GM23338 (cell line): ENCODE measurements at regions not wholly inside any gene's neighbourhood (a gene's known extent, or its start where the extent isn't known, plus 50 kb on each side); places are given as distances from the start of the nearest gene placed in this dataset.

Source experiments
- ATAC-seq: fragments of 200-7000 bp; cut with Tn5 transposase; 3 replicates; pipeline ENCODE4 v1.9.1; 2020
- DNase-seq: peaks from one replicate; pipeline ENCODE4 v3.0.0-alpha.2; 2015; ENCODE audit warnings: low spot score
- H2AFZ ChIP-seq: fragments of 200-600 bp; sonication (generic); 2 replicates; pipeline ENCODE4 v1.8.0; 2016; ENCODE audit warnings: antibody characterized with exemption, mild to moderate bottlenecking, moderate library complexity
- H3F3A ChIP-seq: fragments of 200-600 bp; sonication (generic); replicated peaks from 2 replicates; pipeline ENCODE4 v1.8.0; 2017; ENCODE audit warnings: antibody characterized with exemption, mixed run types, low read depth
- H3K27ac ChIP-seq: fragments of 200-600 bp; sonication (generic); 2 replicates; pipeline ENCODE4 v1.6.1; 2016; ENCODE audit warnings: low read depth
- H3K27me3 ChIP-seq: fragments of 200-600 bp; sonication (generic); 2 replicates; pipeline ENCODE4 v1.8.0; 2016; ENCODE audit warnings: mild to moderate bottlenecking, mixed run types, moderate library complexity; ENCODE audit not compliant: insufficient read depth
- H3K36me3 ChIP-seq: fragments of 200-600 bp; sonication (generic); 2 replicates; pipeline ENCODE4 v1.8.0; 2016; ENCODE audit warnings: mild to moderate bottlenecking; ENCODE audit not compliant: insufficient read depth
- H3K4me1 ChIP-seq: fragments of 200-600 bp; sonication (generic); 2 replicates; pipeline ENCODE4 v1.8.0; 2016; ENCODE audit warnings: mild to moderate bottlenecking, moderate library complexity; ENCODE audit not compliant: insufficient read depth
- H3K4me2 ChIP-seq: fragments of 200-600 bp; sonication (generic); 2 replicates; pipeline ENCODE4 v1.7.1; 2017; ENCODE audit warnings: mixed run types
- H3K4me3 ChIP-seq: fragments of 200-600 bp; sonication (generic); 2 replicates; pipeline ENCODE4 v1.6.1; 2016; ENCODE audit warnings: mixed run types
- H3K79me2 ChIP-seq: fragments of 200-600 bp; sonication (generic); replicated peaks from 2 replicates; pipeline ENCODE4 v1.8.0; 2017; ENCODE audit warnings: mild to moderate bottlenecking; ENCODE audit not compliant: insufficient read depth
- H3K9me2 ChIP-seq: fragments of 200-600 bp; sonication (generic); 2 replicates; pipeline ENCODE4 v1.8.0; 2017; ENCODE audit not compliant: insufficient read depth
- H4K20me1 ChIP-seq: fragments of 200-600 bp; sonication (generic); replicated peaks from 2 replicates; pipeline ENCODE4 v1.8.0; 2017; ENCODE audit warnings: mild to moderate bottlenecking; ENCODE audit not compliant: insufficient read depth
- H3K27ac Mint-ChIP-seq: 2 replicates; pipeline ENCODE4 v1.8.0; 2020; ENCODE audit warnings: inconsistent platforms, mild to moderate bottlenecking, moderate library complexity, mixed read lengths
- H3K27me3 Mint-ChIP-seq: 3 replicates; pipeline ENCODE4 v1.8.0; 2022; ENCODE audit warnings: low read depth, mild to moderate bottlenecking, moderate library complexity, mixed read lengths, inconsistent platforms; ENCODE audit not compliant: insufficient read depth, poor library complexity
- H3K36me3 Mint-ChIP-seq: 3 replicates; pipeline ENCODE4 v1.8.0; 2021; ENCODE audit warnings: low read depth, mild to moderate bottlenecking, inconsistent platforms, moderate library complexity, mixed read lengths
- H3K4me1 Mint-ChIP-seq: 3 replicates; pipeline ENCODE4 v1.8.0; 2020; ENCODE audit warnings: mild to moderate bottlenecking, inconsistent platforms, mixed read lengths
- H3K4me3 Mint-ChIP-seq: 3 replicates; pipeline ENCODE4 v1.8.0; 2021; ENCODE audit warnings: moderate library complexity, mild to moderate bottlenecking, inconsistent platforms, mixed read lengths
- H3K9me3 Mint-ChIP-seq: 3 replicates; pipeline ENCODE4 v1.8.0; 2020; ENCODE audit warnings: moderate library complexity, mild to moderate bottlenecking, inconsistent platforms, mixed read lengths
- CREB1 ChIP-seq: fragments of 250-450 bp; sonication (Bioruptor Pico); IDR thresholded peaks from 2 replicates; pipeline ENCODE4 v1.5.0; 2020; ENCODE audit warnings: low read depth, mild to moderate bottlenecking, moderate library complexity
- EZH2phosphoT487 ChIP-seq: fragments of 200-600 bp; sonication (generic); IDR thresholded peaks from one replicate; pipeline ENCODE4 v1.8.1; 2018; ENCODE audit warnings: antibody characterized with exemption; ENCODE audit not compliant: unreplicated experiment
- JUNB ChIP-seq: IDR thresholded peaks from one replicate; pipeline ENCODE4 v1.6.1; 2016; ENCODE audit warnings: antibody characterized with exemption; ENCODE audit not compliant: unreplicated experiment
- NANOG ChIP-seq: IDR thresholded peaks from 2 replicates; pipeline ENCODE4 v1.6.1; 2016; ENCODE audit warnings: antibody characterized with exemption, borderline replicate concordance
- POLR2AphosphoS5 ChIP-seq: IDR thresholded peaks from 2 replicates; pipeline ENCODE4 v1.6.1; 2016; ENCODE audit warnings: antibody characterized with exemption, low read depth
- REST ChIP-seq: IDR thresholded peaks from one replicate; pipeline ENCODE4 v1.6.1; 2018; ENCODE audit warnings: antibody characterized with exemption; ENCODE audit not compliant: unreplicated experiment
- STAT1 ChIP-seq: IDR thresholded peaks from one replicate; pipeline ENCODE4 v1.6.1; 2016; ENCODE audit warnings: antibody characterized with exemption; ENCODE audit not compliant: unreplicated experiment
- ZNF114 ChIP-seq: fragments of 250-450 bp; sonication (Bioruptor Pico); IDR thresholded peaks from 2 replicates; pipeline ENCODE4 v1.5.0; 2020; ENCODE audit warnings: mild to moderate bottlenecking, moderate library complexity
- ZNF331 ChIP-seq: fragments of 250-450 bp; sonication (Bioruptor Pico); IDR thresholded peaks from 2 replicates; pipeline ENCODE4 v1.5.0; 2020; ENCODE audit warnings: low read depth, mild to moderate bottlenecking, moderate library complexity
- TF ChIP-seq, protein P1 (sequence below), 2 experiments: fragments of 200-600 bp in 1 of 2; sonication (generic) in 1 of 2; conservative IDR thresholded peaks; 2 replicates each; pipeline versions ENCODE4 v1.5.1 to v1.6.1; 2016 to 2017; ENCODE audit warnings: antibody characterized with exemption in 2 of 2, low read depth in 2 of 2, mild to moderate bottlenecking in 2 of 2, moderate library complexity in 1 of 2
- TF ChIP-seq, protein P2 (sequence below): IDR thresholded peaks from 2 replicates; pipeline ENCODE4 v1.6.1; 2016; ENCODE audit warnings: antibody characterized with exemption

GRCh38 chrX:39758791-39759525, 338.8 kb downstream of the BCOR start:
- TF ChIP-seq ZNF331: no peak
- TF ChIP-seq, protein P1, sequence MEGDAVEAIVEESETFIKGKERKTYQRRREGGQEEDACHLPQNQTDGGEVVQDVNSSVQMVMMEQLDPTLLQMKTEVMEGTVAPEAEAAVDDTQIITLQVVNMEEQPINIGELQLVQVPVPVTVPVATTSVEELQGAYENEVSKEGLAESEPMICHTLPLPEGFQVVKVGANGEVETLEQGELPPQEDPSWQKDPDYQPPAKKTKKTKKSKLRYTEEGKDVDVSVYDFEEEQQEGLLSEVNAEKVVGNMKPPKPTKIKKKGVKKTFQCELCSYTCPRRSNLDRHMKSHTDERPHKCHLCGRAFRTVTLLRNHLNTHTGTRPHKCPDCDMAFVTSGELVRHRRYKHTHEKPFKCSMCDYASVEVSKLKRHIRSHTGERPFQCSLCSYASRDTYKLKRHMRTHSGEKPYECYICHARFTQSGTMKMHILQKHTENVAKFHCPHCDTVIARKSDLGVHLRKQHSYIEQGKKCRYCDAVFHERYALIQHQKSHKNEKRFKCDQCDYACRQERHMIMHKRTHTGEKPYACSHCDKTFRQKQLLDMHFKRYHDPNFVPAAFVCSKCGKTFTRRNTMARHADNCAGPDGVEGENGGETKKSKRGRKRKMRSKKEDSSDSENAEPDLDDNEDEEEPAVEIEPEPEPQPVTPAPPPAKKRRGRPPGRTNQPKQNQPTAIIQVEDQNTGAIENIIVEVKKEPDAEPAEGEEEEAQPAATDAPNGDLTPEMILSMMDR (conservative IDR thresholded peaks at IDR 0.05; ENCODE audit: low read depth in 2 of 2): no peak
- TF ChIP-seq ZNF114 (CRISPR knock-in tag): no peak
- no peak for TF ChIP-seq STAT1
- TF ChIP-seq CREB1: no peak
- TF ChIP-seq, protein P2, sequence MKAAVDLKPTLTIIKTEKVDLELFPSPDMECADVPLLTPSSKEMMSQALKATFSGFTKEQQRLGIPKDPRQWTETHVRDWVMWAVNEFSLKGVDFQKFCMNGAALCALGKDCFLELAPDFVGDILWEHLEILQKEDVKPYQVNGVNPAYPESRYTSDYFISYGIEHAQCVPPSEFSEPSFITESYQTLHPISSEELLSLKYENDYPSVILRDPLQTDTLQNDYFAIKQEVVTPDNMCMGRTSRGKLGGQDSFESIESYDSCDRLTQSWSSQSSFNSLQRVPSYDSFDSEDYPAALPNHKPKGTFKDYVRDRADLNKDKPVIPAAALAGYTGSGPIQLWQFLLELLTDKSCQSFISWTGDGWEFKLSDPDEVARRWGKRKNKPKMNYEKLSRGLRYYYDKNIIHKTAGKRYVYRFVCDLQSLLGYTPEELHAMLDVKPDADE: no peak
- no peak for TF ChIP-seq REST
- Histone ChIP-seq H2AFZ (no peak overlapping the region), H4K20me1 (no peaks in the 10 kb centered on the region), H3K4me3 (no peak overlapping the region), H3K27ac (no peak overlapping the region), H3K4me1 (no peaks in the 10 kb centered on the region), H3K36me3 (no peaks in the 10 kb centered on the region), H3K79me2 (no peaks in the 10 kb centered on the region), H3K4me2 (no peak overlapping the region), H3F3A (no peaks in the 10 kb centered on the region), H3K9me2 (no peaks in the 10 kb centered on the region), H3K27me3 (no peaks in the 10 kb centered on the region)
- Mint-ChIP-seq H3K9me3 (no peaks in the 10 kb centered on the region), H3K27ac (no peak overlapping the region), H3K27me3 (peaks cover 3% of the 10 kb centered on the region), H3K36me3 (no peaks in the 10 kb centered on the region), H3K4me3 (no peak overlapping the region), H3K4me1 (peaks cover 7% of the 10 kb centered on the region)
- no peak for ATAC-seq
- DNase-seq: no peak

DNA sequence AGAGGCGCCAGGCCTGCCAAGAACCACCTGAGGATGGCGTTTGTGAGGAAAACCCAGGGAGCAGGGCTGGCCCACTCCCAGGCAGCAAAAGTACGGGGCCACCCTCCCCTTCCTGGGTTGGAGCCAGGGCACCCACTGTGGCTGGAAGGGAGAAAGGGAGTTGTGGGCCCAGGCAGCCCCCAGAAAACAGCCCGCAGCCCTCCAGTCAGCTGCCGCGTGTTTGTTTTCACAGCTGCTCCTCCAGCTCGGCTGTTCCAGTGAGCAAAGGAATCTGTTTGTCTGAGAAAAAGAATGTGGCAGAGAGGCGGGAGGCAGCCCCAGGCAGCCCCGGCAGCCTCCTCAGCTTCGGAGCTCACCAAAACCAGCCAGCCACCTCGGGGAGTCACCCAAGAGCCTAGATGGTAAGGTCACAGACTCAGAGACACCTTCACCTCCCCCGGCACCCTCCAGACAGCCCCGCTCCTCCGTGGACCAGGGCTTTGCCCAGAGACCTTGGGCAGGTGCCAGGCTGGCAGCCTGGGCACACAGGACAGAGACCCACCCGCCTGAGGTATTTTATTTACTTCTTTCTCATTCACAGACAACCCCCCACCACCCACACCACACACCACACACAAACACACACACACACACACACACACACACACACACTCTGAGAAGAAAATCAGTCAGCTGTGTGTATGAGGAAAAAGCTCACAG, 338.1 kb downstream of the BCOR start:
- H3K27me3 Mint-ChIP-seq: peaks cover 3% of the 10 kb centered on the region
- no peak overlapping the region for H3K4me3 ChIP-seq
- no peaks in the 10 kb centered on the region for H3K79me2 ChIP-seq
- no peak overlapping the region for H3K4me2 ChIP-seq
- H3F3A ChIP-seq: no peaks in the 10 kb centered on the region
- DNase-seq (no peak), ATAC-seq (peak; percentile 50)
- peaks cover 13% of the 10 kb centered on the region for H3K4me1 Mint-ChIP-seq
- H3K9me3 Mint-ChIP-seq: no peaks in the 10 kb centered on the region
- peaks cover 4% of the 10 kb centered on the region; the same call in 1 of the 2 replicates for H3K4me1 ChIP-seq
- H3K36me3 Mint-ChIP-seq: no peaks in the 10 kb centered on the region
- no peaks in the 10 kb centered on the region for H3K27me3 ChIP-seq
- no peak overlapping the region for H2AFZ ChIP-seq
- H4K20me1 ChIP-seq: no peaks in the 10 kb centered on the region
- H3K4me3 Mint-ChIP-seq: no peak overlapping the region
- no peak overlapping the region for H3K27ac ChIP-seq
- H3K36me3 ChIP-seq: no peaks in the 10 kb centered on the region
- H3K27ac Mint-ChIP-seq: no peak overlapping the region
- H3K9me2 ChIP-seq: no peaks in the 10 kb centered on the region
- TF ChIP-seq POLR2AphosphoS5 (no peak), ZNF114 (CRISPR knock-in tag) (no peak), STAT1 (no peak), ZNF331 (no peak), EZH2phosphoT487 (no peak), NANOG (no peak), JUNB (no peak)
- TF ChIP-seq, protein P1 (conservative IDR thresholded peaks at IDR 0.05; ENCODE audit: low read depth in 2 of 2): no peak
- TF ChIP-seq, protein P2: no peak
